Activated CD8-positive, alpha-beta memory T cell treated with anti-CD3 and anti-CD28 coated beads, Interleukin-2, amount 50 U/mL, for 4 hours (primary cell): ENCODE measurements at regions not wholly inside any gene's neighbourhood (a gene's known extent, or its start where the extent isn't known, plus 50 kb on each side); places are given as distances from the start of the nearest gene placed in this dataset.
"Not testable (repeated sequence)": the region's sequence is repeated elsewhere in the genome, so short reads cannot be mapped to it uniquely, and the experiment has no call there.

Experiments used
- DNase-seq: peaks from one replicate; pipeline ENCODE4 v3.0.0-alpha.2; 2020

DNA sequence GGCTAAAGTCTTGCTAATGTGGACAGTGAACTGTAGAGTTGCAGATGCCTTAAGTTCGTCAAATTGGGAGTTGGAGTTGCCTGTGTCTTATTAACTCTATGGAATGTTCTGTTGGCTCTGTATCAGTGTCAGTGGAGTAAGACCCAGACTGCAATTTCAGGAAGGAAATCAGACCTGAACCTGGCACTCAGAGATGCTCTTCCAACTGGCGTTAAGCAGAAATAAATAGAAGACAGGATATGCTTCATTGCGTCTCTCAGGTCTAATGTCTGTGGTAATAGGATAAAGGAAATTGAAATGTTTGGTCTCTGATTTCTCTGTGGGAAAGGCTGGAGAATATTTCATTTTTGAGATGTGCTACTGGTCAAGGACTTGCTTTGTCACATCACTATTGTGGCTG lies 846.7 kb upstream of the ID2 start:
- no peak for DNase-seq

DNA sequence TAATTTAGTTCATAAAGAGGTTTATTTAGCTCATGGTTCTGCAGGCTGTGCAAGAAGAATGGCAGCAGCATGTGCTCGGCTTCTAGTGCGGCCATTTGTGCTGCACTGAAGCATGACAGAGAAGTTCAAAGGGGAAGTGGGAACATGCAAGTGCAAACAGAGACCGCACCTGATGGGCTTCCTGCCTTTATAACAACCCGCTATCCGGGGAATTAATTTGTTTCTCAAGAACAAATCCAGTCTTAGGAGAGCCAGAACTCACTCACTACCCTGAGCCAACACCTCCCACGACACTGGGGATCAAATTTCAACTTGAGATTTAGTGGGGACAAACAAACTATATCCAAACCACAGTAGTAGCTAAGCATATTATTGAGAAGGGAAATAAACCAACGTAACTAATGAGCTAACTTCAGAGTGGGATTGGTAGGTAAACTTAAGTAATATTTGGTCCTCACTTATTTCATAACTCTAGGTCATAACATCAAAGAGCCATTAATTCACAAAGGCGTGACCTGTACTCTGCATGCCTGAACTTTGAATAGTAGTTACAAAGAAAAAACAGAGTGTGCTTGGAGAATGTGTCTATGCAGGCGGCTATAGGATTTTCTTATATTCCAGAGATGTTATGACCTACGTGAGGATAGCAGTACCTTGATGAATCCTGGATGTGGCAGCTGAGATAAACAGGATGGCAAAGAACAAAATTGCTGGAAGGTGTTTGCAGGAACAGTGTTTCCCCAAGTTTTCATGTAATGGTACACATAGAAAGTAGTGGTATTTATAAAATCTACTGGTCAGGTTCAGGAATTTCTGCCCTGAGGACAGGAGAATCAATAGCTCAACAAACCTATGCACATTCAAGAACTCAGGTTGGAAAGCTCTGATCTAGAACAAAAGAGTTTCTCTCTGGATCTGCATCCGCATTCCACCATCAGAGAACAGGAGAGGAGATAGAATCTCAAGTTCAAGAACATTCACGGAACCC lies 845.9 kb upstream of the ID2 start:
- no peak for DNase-seq

DNA sequence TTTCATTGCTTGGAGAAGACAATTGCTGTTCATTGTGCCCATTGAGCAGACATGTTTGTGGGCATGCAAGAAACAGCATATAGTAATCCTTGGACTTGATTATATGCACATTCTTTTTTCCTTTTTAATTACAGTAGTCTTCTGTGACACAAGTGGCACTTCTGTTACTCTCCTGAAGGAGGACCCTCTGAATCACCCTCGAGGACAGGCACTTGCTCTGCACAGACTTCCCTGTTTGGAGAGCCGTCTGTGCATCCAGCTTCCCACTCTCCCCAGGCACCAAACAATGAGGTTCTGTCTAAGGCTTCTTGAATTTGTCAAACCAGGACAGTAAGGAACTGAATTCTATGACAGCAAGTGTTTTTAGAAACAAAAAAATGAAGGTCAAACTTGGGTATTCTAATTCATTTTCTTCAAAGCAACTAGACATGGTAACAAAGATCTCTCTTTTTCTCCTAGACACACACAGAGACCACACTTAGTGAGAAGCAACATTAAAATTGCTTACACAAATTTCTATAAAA lies 844.6 kb upstream of the ID2 start:
- no peak for DNase-seq

DNA sequence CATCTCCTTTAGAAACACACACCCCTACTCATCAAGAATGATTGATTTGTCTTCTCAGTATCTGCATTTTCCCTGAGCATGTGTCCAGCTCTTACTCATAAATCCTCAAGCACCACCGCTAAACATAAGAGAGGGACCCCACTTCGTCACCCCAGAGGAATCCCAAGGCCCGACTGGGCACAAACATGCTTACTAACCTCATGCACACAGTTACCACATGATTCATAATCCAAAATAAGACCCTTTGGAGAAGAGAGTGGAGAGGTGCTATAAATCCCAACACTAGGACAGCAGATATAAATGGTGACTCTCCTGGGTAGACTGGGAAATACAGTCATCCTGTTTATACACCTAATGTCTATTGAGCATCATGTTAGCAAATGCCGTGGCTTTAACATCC lies 843.2 kb upstream of the ID2 start:
- DNase-seq = no peak

DNA sequence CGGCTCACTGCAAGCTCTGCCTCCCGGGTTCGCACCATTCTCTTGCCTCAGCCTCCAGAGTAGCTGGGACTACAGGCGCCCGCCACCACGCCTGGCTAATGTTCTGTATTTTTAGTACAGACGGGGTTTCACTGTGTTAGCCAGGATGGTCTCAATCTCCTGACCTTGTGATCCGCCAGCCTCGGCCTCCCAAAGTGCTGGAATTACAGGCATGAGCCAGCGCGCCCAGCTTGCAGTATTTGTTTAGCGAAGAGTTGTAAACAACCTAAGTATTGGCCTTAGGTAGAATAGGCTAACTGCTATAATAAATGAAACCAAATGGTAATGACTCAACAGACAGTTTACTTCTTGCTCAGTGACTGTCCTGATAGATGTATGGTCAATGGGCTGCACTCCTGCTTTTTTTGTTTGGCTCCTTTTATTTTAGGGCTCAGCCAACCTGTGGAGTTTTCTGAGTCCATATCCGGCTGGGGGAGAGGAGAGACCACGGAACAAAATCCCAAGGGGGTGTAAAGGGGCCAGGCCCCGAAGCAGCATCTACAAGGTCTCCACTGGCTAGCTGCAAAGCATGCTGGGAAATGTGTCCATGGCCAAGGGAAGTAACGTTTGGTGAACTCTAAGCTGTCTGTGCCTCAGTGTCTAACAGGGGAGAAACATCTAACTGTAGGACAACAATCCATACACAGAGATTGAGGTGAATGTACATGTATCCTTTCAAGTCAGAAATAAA lies 841.0 kb upstream of the ID2 start:
- DNase-seq = no peak

DNA sequence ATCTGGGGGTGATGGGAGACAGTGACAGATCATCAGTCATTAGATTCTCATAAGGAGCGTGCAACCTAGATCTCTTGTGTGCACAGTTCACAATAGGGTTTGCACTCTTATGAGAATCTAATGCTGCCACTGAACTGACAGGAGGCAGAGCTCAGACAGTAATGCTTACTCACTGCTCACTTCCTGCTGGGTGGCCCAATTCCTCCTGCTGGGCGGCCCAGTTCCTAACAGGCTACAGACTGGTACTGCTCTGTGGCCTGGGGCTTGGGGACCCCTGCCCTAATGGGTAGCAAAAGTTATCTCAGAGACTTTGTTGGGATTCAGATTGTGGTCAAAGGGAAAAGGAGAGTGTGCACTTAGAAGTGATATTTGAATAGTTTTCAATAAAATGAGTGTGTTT lies 840.1 kb upstream of the ID2 start:
- DNase-seq = no peak

DNA sequence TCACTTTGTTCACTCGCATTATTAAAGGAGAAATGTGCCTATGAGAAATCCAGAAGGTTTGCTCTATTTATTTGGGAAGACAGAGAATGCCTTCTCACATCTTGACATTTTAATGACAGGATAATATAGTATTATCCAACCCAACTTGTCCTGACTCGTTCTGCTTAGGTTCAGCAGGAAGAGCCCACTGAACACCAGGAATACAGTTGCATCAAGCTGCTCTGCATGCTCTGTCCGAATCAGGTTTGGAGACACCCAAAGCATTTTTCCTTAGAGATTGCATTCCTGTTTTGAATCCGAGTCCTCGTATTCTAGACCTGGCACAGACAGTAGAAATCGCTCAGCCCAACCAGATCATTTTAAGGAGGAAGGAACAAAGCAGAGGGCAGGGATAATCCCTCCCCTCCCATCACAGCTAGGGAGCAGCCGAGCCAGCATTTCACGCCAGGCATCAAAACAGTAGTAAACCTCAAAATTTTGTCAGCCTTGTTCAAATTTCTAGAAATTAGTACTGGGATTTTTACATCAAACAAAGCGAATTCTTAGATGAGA lies 837.4 kb upstream of the ID2 start:
- DNase-seq = no peak

DNA sequence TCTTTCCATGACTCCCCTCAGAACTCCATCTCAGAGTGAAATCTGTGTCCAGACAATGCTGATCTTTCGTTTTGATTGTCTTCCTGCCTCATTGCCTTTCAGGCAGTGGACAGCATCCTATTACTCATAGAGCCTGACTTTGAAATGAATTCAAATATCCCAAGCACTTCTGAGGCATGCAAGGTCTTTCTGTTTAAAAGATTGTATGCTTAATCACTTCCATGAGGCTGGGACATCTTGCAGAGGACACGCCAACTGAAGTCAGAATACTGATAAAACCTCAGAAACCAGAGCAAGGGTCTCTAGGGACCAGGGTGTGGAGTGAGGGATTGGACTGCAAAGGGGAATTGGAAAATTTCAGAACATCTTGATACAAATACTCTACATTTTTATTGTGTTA lies 836.5 kb upstream of the ID2 start:
- no peak for DNase-seq

DNA sequence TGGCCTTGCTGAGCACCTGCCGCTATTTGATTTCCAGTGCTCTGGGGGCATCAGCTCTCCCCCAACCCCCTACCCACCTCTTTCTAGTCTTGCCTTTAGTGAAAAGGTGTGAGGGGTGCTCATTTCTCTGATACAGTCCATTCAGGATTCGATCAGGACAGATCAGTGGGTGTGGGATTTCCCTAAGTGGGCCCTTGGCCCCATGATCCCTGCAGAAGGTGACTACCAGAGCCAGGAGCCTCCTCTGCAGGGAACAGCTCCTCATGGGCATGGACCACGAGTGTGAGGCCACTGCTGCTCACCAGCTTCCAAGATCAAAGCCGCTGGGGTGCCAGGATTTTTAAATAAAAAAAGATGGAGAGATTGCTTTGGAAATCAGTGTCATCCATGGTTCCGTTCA lies 835.2 kb upstream of the ID2 start:
- no peak for DNase-seq

DNA sequence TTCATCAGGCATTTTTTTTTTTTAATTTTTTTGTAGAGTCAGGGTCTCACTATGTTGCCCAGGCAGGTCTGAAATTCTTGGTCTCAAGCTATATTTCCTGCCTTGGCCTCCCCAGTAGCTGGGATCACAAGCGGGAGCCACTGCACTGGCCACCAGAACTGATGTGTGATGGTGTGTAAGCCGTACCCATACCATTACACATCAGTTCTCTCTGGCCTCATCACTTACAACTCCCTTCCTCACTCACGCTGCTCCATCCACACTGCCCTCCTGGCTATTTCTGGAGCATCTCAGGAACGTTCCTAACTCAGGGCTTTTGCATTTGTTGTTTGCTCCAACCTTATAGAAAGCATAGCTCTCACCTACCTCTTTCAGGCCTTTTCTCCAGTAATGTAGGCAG lies 834.5 kb upstream of the ID2 start:
- no peak for DNase-seq

DNA sequence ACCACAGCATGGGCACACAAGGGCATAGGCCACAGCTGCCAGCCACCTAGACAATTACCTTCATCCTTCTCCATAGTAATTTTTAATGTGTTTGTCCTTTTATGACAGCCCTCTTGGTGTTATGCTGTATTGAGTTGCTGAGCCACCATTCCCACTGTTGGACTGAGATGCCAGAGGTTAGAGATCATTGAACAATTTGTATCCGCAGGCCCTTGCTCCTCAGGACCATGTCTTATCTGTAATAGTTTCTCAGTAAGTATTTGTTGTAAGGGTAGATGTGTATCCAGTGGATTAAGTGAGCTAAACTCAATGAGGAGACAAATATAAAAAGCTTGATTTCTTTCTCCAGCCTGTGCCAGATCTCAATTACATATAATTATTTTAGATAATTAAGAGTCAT lies 832.8 kb upstream of the ID2 start:
- DNase-seq = no peak

DNA sequence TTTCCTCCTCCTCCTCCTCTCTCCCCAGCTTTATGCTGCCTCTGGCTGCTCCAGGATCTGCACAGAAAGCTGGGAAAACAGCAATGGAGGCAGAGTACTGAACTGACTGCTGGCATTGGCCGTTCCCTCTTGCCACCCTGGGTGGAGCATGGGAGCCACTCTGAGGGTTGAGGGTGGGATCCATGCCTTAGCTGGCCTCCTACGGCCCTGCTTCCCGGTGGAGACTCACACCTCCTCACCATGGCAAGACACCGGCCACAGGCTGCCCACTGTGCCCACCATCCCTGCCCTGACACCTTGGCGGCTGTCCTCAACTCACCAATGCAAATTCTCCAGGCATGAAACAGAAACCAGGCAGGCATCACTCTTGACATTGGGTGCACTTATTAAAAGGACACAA lies 832.3 kb upstream of the ID2 start:
- DNase-seq = no peak

DNA sequence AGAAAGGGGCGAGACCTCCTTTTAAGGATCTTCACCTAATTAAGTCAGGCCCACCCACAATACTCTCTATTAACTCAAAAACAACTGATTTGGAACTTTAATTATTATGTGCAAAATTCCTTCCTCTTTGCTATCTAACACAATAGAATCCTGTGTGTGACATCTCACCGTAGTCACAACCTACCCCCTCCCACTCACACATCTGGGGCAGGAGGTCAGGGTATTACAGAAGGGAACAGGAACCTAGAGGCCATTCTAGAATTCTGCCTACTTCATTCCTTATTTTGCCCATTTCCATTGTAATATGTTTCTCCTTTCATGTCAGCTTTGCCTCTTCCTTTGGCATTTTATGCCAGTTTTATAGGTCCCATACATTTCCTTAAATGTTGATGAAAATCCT lies 829.3 kb upstream of the ID2 start:
- DNase-seq = no peak

DNA sequence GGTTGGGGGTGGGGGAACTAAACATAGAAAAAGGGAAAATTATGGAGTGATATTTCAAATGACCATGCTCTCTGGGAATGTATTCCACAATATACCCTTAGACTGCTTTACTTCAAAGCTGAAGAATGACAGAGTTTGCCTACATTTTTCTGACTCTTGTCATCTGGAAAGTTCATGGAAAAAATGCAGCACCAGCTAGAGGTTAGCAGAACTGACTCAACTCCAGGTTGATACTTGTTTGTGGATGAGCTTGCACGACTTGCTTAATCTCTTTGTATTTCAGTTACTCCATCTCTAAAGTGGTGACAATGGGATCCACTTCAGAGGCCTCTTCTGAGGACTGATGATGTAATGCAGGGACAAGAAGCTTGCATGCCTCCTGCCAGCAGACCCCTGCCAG lies 824.0 kb upstream of the ID2 start:
- no peak for DNase-seq

DNA sequence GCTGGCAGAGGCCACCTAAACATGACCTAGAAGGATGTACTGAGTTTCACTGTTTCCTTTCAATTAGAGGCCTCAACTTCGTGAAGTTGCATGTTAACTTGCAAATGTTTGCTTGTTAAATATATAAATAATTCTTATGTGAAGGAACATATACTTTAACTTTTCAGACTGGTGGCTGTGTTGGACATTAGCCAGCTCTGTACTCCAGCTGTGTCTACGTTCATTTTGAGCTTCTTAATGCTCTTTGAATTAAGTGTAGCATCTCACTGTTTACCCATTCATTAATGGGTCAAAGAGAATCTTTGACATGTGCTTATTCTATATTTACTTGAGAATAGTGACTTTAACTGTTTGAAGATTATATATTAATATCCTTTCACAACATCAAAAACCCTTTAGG lies 823.2 kb upstream of the ID2 start:
- no peak for DNase-seq

DNA sequence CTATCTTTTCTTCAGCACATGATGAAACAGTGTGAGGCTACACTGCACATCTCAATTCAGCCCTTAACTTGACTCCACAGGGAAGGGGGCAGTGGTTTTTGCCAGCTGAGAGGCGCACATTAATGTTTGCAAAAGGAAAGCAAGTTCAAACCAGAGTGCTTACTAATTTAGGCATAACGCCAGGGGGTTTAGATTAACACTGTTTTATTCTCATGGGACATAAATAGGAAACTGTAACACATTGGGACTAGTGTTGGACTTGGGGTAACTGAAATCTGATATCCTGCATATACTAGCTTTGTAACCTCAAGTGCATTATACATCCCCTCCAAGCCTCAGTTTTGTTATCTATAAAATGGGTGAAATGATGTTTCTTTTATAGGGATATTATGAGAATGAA lies 821.2 kb upstream of the ID2 start:
- DNase-seq = no peak

DNA sequence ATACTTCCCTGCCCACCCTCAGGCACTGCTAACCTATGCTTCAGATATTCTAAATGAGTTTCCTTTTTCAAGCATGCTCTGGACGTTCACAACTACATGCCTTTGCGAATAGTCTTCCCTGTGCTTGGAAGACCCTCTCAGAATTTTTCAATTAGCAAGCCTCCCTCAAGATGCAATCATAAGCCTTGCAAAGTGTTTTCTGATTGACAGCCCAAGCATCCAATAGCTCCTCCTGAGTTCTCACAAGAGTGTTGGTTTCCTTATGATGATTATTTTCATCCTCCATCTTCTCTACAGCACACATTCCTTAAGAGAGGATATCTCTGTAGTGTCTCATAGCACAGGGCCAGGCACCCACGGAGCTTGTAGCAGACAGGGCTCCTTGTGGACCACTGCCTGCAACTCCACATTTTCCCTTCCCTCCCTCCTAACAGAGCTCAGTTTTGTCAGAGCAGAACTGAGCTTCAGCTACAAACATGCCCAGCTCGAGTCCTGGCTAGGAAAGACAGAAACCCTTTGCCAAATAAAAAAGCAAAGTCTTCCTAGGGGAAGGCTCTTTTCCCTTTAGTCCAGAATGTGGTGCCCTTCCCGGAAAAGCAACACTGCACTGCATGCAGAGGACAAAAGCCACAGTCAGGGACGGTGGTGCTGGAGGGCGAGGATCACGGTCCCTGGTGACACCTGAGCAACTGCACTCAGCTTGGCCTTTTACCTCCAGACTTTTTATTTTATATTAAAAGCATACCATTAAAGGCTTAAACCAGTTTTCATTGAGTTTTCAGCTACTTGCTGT lies 819.8 kb upstream of the ID2 start:
- no peak for DNase-seq

DNA sequence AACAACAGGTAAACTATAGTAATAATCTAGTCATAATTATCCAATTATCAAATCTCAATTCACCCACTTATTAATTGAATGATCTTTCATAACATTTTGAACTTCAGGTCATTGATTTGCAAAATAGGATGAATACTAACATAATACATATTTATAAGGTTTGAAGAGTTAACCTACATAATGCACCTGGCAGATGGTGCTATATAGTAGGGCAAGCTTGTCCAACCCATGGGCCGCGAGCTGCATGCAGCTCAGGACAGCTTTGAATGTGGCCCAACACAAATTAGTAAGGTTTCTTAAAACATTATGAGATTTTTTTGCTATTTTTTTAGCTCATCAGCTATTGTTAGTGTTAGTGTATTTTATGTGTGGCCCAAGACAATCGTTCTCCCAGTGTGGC lies 815.8 kb upstream of the ID2 start:
- DNase-seq = no peak

DNA sequence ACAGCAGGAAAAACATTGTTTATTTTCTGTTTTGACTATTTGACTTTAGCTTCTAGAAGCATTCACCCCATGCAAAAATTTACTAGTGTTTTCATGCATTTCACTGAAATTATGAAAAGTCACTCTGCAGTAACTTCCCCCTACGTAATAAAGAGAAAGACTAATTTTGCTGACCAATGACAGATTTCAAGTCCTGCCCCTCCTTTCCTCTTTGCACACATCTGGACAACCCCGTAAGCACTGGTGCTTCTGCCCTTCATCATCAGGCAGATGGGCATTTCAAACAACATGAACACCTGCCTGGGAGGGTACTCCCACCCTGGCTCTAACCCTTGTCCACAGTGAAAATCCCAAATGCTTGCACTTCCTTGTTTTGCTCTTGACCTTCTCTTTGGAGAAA lies 815.0 kb upstream of the ID2 start:
- DNase-seq = no peak

DNA sequence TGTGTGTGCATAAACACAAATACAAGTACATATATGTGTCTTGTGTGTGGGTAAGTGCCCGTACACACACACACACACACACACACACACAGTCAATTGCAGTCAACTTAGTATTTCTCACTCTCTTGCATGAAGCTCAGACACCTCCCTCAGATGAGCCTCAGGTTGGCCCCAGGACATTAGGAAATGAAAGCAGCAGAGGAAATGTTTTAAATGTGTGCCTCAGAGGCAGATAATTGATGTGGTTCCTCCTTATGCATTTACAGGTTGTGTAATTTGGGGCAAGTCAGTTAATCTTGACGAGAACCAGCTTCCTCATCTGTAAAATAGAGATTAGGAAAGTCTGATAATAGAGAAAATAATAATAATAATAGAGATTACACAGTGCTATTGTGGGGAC lies 814.0 kb upstream of the ID2 start:
- DNase-seq = no peak

DNA sequence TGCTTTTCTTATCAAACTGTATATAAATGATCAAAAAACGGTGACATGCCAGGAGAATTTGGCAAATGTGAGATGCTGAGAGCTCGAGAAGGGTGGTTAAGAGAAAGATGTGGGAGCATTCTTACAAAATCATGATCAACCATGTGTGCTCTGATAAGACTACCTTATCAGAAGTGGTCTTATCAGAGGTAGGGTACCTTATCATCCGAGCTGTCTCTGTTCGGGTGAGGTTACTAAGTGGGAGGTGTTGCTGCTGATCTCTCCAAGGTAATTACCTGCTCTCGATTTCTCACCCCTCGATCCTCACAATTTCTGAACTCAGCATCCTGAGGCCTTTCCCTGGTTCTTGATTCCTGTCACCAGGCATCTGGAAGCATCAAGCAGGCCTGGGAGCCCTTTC lies 813.0 kb upstream of the ID2 start:
- DNase-seq = no peak

DNA sequence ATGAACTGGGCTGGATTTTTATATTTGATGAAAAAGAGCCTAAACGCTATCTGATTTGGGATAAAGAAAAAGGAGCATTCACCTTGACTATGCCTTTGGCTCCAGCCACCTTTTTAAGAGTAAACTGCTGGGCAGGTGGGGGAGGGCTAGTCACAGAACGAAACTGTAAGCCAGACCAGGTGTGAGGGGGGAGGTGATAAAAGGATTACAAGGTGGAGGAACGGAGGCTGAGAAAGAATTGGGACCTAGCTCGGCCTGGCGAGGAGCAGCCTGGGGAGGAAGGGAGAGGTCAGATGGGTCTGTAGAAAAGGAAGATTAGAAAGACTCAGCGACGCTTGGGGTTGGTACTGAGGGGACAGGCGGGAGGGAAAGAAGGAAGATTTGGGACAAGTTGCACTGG lies 805.4 kb upstream of the ID2 start:
- DNase-seq = not testable (repeated sequence)

DNA sequence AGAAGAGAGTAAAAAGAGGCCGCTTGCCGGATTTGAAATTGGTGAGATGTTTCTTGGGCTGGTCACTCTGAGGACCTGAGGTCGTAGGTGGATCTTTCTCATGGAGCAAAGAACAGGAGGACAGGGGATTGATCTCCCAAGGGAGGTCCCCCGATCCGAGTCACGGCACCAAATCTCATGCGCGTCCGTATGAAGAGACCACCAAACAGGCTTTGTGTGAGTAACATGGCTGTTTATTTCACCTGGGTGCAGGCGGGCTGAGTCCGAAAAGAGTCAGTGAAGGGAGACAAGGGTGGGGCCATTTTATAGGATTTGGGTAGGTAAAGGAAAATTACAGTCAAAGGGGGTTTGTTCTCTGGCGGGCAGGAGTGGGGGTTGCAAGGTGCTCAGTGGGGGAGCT lies 803.6 kb upstream of the ID2 start:
- not testable (repeated sequence) for DNase-seq
